Stomach (tissue), 8 donors: ENCODE measurements at regions not wholly inside any gene's neighbourhood (a gene's known extent, or its start where the extent isn't known, plus 50 kb on each side); places are given as distances from the start of the nearest gene placed in this dataset.

Source experiments
- DNase-seq, 2 donors: peaks; one replicate each; pipeline versions ENCODE4 v3.0.0 to v3.0.0-alpha.2; 2013 to 2019
- H3K27ac ChIP-seq, 5 donors: fragments of 200-600 bp in 4 of 5; sonication (generic) in 4 of 5; one replicate each; pipeline ENCODE4 v1.5.1; 2013 to 2019; ENCODE audit warnings: mild to moderate bottlenecking in 1 of 5, moderate library complexity in 1 of 5
- H3K27me3 ChIP-seq, 3 donors: fragments of 200-600 bp; sonication (generic); one replicate each; pipeline ENCODE4 v1.5.1; 2017 to 2019; ENCODE audit warnings: mixed run types in 1 of 3
- H3K36me3 ChIP-seq, 4 donors: fragments of 200-600 bp; sonication (generic); 1 replicate in 3 of 4; 2 replicates in 1 of 4; pipeline ENCODE4 v1.5.1; 2016 to 2019
- H3K4me1 ChIP-seq, 4 donors: fragments of 200-600 bp; sonication (generic); one replicate each; pipeline ENCODE4 v1.5.1; 2016 to 2019
- H3K4me3 ChIP-seq, 4 donors: fragments of 200-600 bp; sonication (generic) in 3 of 4; one replicate each; pipeline ENCODE4 v1.5.1; 2016 to 2019; ENCODE audit warnings: mild to moderate bottlenecking in 1 of 4
- H3K9me3 ChIP-seq, 4 donors: fragments of 200-600 bp; sonication (generic); one replicate each; pipeline ENCODE4 v1.5.1; 2016 to 2019
- CTCF ChIP-seq, 7 experiments: fragments of 450-650 bp in 4 of 7; fragments of 200-600 bp in 3 of 7; sonication (generic) in 3 of 7; IDR thresholded peaks; one replicate each; pipeline ENCODE4 v1.5.1; 2016 to 2019; ENCODE audit warnings: antibody characterized with exemption in 7 of 7, control low read depth in 2 of 7, mild to moderate bottlenecking in 1 of 7
- EP300 ChIP-seq: sonication (generic); formaldehyde crosslinking; IDR thresholded peaks from one replicate; pipeline ENCODE4 v1.6.1; 2017; ENCODE audit warnings: antibody characterized with exemption
- POLR2A ChIP-seq, 4 donors: fragments of 450-650 bp; IDR thresholded peaks; one replicate each; pipeline ENCODE4 v1.6.1; 2016; ENCODE audit warnings: antibody characterized with exemption in 4 of 4, control low read depth in 2 of 4, mild to moderate bottlenecking in 1 of 4, moderate library complexity in 1 of 4
- POLR2AphosphoS5 ChIP-seq, 3 donors: sonication (generic); formaldehyde crosslinking; IDR thresholded peaks; one replicate each; pipeline ENCODE4 v1.6.1; 2016; ENCODE audit warnings: antibody characterized with exemption in 3 of 3
- WGBS, 5 donors: extraction: QIAGEN DNeasy Blood & Tissue Kit in 3 of 5; methylation state at CpG; one replicate each; pipeline versions ENCODE4 v1.1.5 to v1.1.7; 2013 to 2018; 5-methylcytosine and 5-hydroxymethylcytosine counted together
- intact Hi-C: fragments of 100-400 bp; cut with DNase I; formaldehyde crosslinking; loops from one replicate; pipeline ENCODE4 v1.15.1; 2023; ENCODE audit warnings: low total_unique reads
- donor health status: healthy with polysubstance abuse.
- donor health status: Bipolar disorder and iron deficiency.
- donor health status: healthy.

DNA sequence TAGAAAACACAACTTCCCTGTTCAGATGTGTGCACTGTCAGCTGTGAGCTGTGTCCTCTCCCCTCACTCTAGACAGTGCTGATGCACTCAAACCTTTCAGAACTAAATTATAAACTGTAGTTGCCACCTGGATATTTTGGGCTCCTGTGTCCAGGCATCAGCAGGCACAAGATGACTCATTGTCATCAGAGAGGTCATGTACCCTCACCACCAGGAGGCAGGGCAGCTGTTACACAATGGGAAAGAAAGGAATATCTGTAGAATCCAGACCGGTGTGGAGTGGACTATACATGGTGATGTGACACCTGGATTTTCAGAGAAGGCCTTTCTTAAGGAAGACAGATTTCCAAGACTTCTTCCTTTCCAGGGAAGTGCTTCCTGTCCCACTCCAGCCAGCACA, 854.4 kb upstream of the AGA start:
- TF ChIP-seq POLR2AphosphoS5 (IDR thresholded peaks at IDR 0.05) (no peak), POLR2A (IDR thresholded peaks at IDR 0.05) (no peak)

GRCh38 chr4:178306565-178306964, 864.3 kb upstream of the AGA start:
- no peaks in the 10 kb centered on the region for H3K27me3 ChIP-seq
- intact Hi-C loops, result no loop called here
- 53 to 64% (median 55%) methylated on average over 3 of the region's 3 CpGs for WGBS, 5 donors
- no peaks in the 10 kb centered on the region for H3K9me3 ChIP-seq
- no peaks in the 10 kb centered on the region for H3K36me3 ChIP-seq
- no peaks in the 10 kb centered on the region for H3K4me1 ChIP-seq
- H3K27ac ChIP-seq, result no peak overlapping the region
- no peak overlapping the region for H3K4me3 ChIP-seq
- TF ChIP-seq EP300 (no peak), CTCF (IDR thresholded peaks at IDR 0.05) (no peak), POLR2AphosphoS5 (IDR thresholded peaks at IDR 0.05) (no peak), POLR2A (IDR thresholded peaks at IDR 0.05) (no peak)
- peak in 1 of 2 donors; percentile 3 for DNase-seq

More for the DNA sequence above, 854.4 kb upstream of the AGA start:
- intact Hi-C loops, result no loop called here
- no peaks in the 10 kb centered on the region for H3K27me3 ChIP-seq
- H3K36me3 ChIP-seq, result no peaks in the 10 kb centered on the region
- DNase-seq, result no peak
- no peaks in the 10 kb centered on the region for H3K4me1 ChIP-seq
- no peak overlapping the region for H3K27ac ChIP-seq
- H3K4me3 ChIP-seq, result no peak overlapping the region
- 81 to 100% (median 88%) methylated on average over 1 of the region's 1 CpG for WGBS, 5 donors
- no peaks in the 10 kb centered on the region for H3K9me3 ChIP-seq

DNA sequence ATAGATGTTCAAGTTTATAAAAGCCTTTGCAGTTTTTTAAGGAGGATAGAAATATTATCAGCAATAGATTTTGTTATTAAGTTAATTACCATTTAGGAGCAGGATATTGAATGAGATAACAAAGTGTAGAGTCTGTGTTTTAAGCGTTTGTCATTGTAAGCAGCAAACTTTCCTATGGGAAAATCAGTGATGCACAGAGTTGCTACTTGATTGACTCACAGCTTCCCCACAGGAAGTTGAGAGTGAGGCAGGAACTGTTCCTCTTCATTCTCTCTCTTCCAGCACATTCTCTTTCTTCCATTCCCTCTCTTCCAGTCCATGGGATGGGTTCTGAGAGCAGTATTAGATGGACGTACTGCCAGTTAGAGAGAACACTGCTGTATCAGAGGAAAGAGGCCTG, 867.7 kb upstream of the AGA start:
- Histone ChIP-seq H3K27me3 (no peaks in the 10 kb centered on the region), H3K36me3 (no peaks in the 10 kb centered on the region), H3K27ac (no peak overlapping the region), H3K4me1 (no peaks in the 10 kb centered on the region), H3K4me3 (no peak overlapping the region), H3K9me3 (no peaks in the 10 kb centered on the region)
- TF ChIP-seq EP300, result no peak
- no peak for TF ChIP-seq POLR2AphosphoS5 (IDR thresholded peaks at IDR 0.05)
- no peak for TF ChIP-seq CTCF (IDR thresholded peaks at IDR 0.05)
- TF ChIP-seq POLR2A (IDR thresholded peaks at IDR 0.05), result no peak
- intact Hi-C loops, result no loop called here
- 48 to 70% (median 63%) methylated on average over 2 of the region's 2 CpGs for WGBS, 5 donors
- DNase-seq, result no peak

- no peaks in the 10 kb centered on the region for H3K36me3 ChIP-seq
- H3K4me3 ChIP-seq, result no peak overlapping the region
- DNase-seq, result no peak
- intact Hi-C loops, result no loop called here
- WGBS, 5 donors, result 61 to 82% (median 73%) methylated on average over 2 of the region's 2 CpGs
- no peak overlapping the region for H3K27ac ChIP-seq
- no peaks in the 10 kb centered on the region for H3K27me3 ChIP-seq
- no peaks in the 10 kb centered on the region for H3K4me1 ChIP-seq
- no peaks in the 10 kb centered on the region for H3K9me3 ChIP-seq
- no peak for TF ChIP-seq CTCF (IDR thresholded peaks at IDR 0.05)
- TF ChIP-seq POLR2A (IDR thresholded peaks at IDR 0.05), result no peak
- TF ChIP-seq POLR2AphosphoS5 (IDR thresholded peaks at IDR 0.05), result no peak
- no peak for TF ChIP-seq EP300
Observed at GRCh38 chr4:178311997-178312396, 869.8 kb upstream of the AGA start.

DNA sequence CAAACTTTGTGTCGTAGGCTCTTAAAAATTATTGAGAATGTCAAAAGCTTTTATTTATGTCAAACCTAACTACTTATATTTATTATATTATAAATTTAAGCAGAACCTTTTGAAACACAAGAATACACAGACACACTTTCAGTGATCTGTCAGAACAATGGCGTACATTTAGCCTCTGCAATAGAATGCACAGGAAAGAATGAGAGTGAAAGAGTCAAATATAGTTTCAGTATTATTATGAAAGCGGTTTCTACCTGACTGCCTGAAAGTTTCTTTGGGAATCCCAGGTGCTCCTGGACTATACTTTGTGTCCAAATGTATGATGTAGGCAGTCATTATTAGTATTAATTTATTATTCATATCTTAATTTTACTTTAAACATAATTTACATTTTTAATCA, 872.0 kb upstream of the AGA start:
- Histone ChIP-seq H3K27me3 (no peaks in the 10 kb centered on the region), H3K27ac (no peak overlapping the region), H3K4me3 (no peak overlapping the region), H3K4me1 (no peaks in the 10 kb centered on the region), H3K36me3 (no peaks in the 10 kb centered on the region), H3K9me3 (peaks cover 0 to 4% (median 3%) of the 10 kb centered on the region in 4 donors)
- no peak for DNase-seq
- TF ChIP-seq EP300 (no peak), POLR2A (IDR thresholded peaks at IDR 0.05) (no peak), CTCF (IDR thresholded peaks at IDR 0.05) (no peak), POLR2AphosphoS5 (IDR thresholded peaks at IDR 0.05) (no peak)
- WGBS, 5 donors, result 83 to 96% (median 88%) methylated on average over 3 of the region's 3 CpGs
- intact Hi-C loops, result no loop called here
